NCI-H345 (cell line): ENCODE measurements at regions not wholly inside any gene's neighbourhood (a gene's known extent, or its start where the extent isn't known, plus 50 kb on each side); places are given as distances from the start of the nearest gene placed in this dataset.

Experiments used
- DNase-seq: peaks from one replicate; lab custom pipeline; 2025; lab: John Stamatoyannopoulos, UW

GRCh38 chr15:29369261-29369660, 99.6 kb upstream of the NSMCE3 start:
- no peak for DNase-seq

GRCh38 chr15:29364426-29365078, 94.9 kb upstream of the NSMCE3 start:
- no peak for DNase-seq

GRCh38 chr15:29361560-29361959, 91.9 kb upstream of the NSMCE3 start:
- no peak for DNase-seq

GRCh38 chr15:29360152-29360551, 90.5 kb upstream of the NSMCE3 start:
- no peak for DNase-seq

- DNase-seq: no peak
Observed at GRCh38 chr15:29356786-29357185, 87.2 kb upstream of the NSMCE3 start.

- no peak for DNase-seq
Observed at GRCh38 chr15:29355477-29355876, 85.9 kb upstream of the NSMCE3 start.

GRCh38 chr15:29352402-29352801, 82.8 kb upstream of the NSMCE3 start:
- no peak for DNase-seq

- no peak for DNase-seq
Observed at GRCh38 chr15:29349196-29349595, 79.6 kb upstream of the NSMCE3 start.

GRCh38 chr15:29348336-29348914, 78.8 kb upstream of the NSMCE3 start:
- no peak for DNase-seq

GRCh38 chr15:29346998-29347397, 77.4 kb upstream of the NSMCE3 start:
- DNase-seq: no peak

- DNase-seq: no peak
Observed at GRCh38 chr15:29345549-29346525, 76.2 kb upstream of the NSMCE3 start.

- DNase-seq: no peak
Observed at GRCh38 chr15:29344474-29344873, 74.9 kb upstream of the NSMCE3 start.

GRCh38 chr15:29343229-29343628, 73.6 kb upstream of the NSMCE3 start:
- DNase-seq: no peak

- DNase-seq: no peak
Observed at GRCh38 chr15:29342201-29342600, 72.6 kb upstream of the NSMCE3 start.

GRCh38 chr15:29337156-29337959, 67.7 kb upstream of the NSMCE3 start:
- DNase-seq: no peak

GRCh38 chr15:29334544-29334943, 64.9 kb upstream of the NSMCE3 start:
- no peak for DNase-seq

- DNase-seq: no peak
Observed at GRCh38 chr15:29333261-29333660, 63.6 kb upstream of the NSMCE3 start.

GRCh38 chr15:29331669-29332068, 62.0 kb upstream of the NSMCE3 start:
- no peak for DNase-seq

GRCh38 chr15:29331071-29331470, 61.4 kb upstream of the NSMCE3 start:
- no peak for DNase-seq

- DNase-seq: no peak
Observed at GRCh38 chr15:29324746-29325145, 55.1 kb upstream of the NSMCE3 start.

- DNase-seq: no peak
Observed at GRCh38 chr15:29323557-29323956, 53.9 kb upstream of the NSMCE3 start.

- DNase-seq: peak; percentile 80
Observed at GRCh38 chr15:29322415-29322814, 52.8 kb upstream of the NSMCE3 start.
